ENCODE measurements at regions not wholly inside any gene's neighbourhood (a gene's known extent, or its start where the extent isn't known, plus 50 kb on each side); places are given as distances from the start of the nearest gene placed in this dataset.
"Not testable (repeated sequence)": the region's sequence is repeated elsewhere in the genome, so short reads cannot be mapped to it uniquely, and the experiment has no call there.

GRCh38 chr10:8677642-8678041, 623.2 kb downstream of the GATA3 start:
- no peak for DNase-seq (ENCODE audit: low spot score)

GRCh38 chr10:8684916-8685315, 630.4 kb downstream of the GATA3 start:
- not testable (repeated sequence) for DNase-seq (ENCODE audit: low spot score)

- no peak for DNase-seq (ENCODE audit: low spot score)
These were observed 634.4 kb downstream of the GATA3 start for GRCh38 chr10:8688881-8689280.

GRCh38 chr10:8691498-8692017, 637.1 kb downstream of the GATA3 start:
- no peak for DNase-seq (ENCODE audit: low spot score)

- DNase-seq (ENCODE audit: low spot score), result not testable (repeated sequence)
These were observed 639.1 kb downstream of the GATA3 start for GRCh38 chr10:8693635-8694034.

GRCh38 chr10:8696746-8697145, 642.3 kb downstream of the GATA3 start:
- no peak for DNase-seq (ENCODE audit: low spot score)

GRCh38 chr10:8700689-8701088, 646.2 kb downstream of the GATA3 start:
- no peak for DNase-seq (ENCODE audit: low spot score)

- DNase-seq (ENCODE audit: low spot score), result no peak
These were observed 647.7 kb downstream of the GATA3 start for GRCh38 chr10:8702181-8702580.

GRCh38 chr10:8705415-8705814, 650.9 kb downstream of the GATA3 start:
- DNase-seq (ENCODE audit: low spot score), result no peak

- DNase-seq (ENCODE audit: low spot score), result peak; percentile 60
These were observed 658.2 kb downstream of the GATA3 start for GRCh38 chr10:8712656-8713055.

GRCh38 chr10:8719971-8720370, 665.5 kb downstream of the GATA3 start:
- DNase-seq (ENCODE audit: low spot score), result no peak

GRCh38 chr10:8721650-8722049, 667.2 kb downstream of the GATA3 start:
- no peak for DNase-seq (ENCODE audit: low spot score)

- no peak for DNase-seq (ENCODE audit: low spot score)
These were observed 668.3 kb downstream of the GATA3 start for GRCh38 chr10:8722835-8723234.

- DNase-seq (ENCODE audit: low spot score), result no peak
These were observed 670.9 kb downstream of the GATA3 start for GRCh38 chr10:8725343-8725742.

- no peak for DNase-seq (ENCODE audit: low spot score)
These were observed 671.7 kb downstream of the GATA3 start for GRCh38 chr10:8726084-8726778.

- no peak for DNase-seq (ENCODE audit: low spot score)
These were observed 672.2 kb downstream of the GATA3 start for GRCh38 chr10:8726779-8727084.

- DNase-seq (ENCODE audit: low spot score), result no peak
These were observed 676.9 kb downstream of the GATA3 start for GRCh38 chr10:8731121-8732095.

- peak; percentile 26 for DNase-seq (ENCODE audit: low spot score)
These were observed 684.5 kb downstream of the GATA3 start for GRCh38 chr10:8738987-8739386.

GRCh38 chr10:8752146-8752843, 697.8 kb downstream of the GATA3 start:
- DNase-seq (ENCODE audit: low spot score), result no peak

GRCh38 chr10:8758029-8758428, 703.5 kb downstream of the GATA3 start:
- no peak for DNase-seq (ENCODE audit: low spot score)

- no peak for DNase-seq (ENCODE audit: low spot score)
These were observed 712.4 kb downstream of the GATA3 start for GRCh38 chr10:8766899-8767298.

GRCh38 chr10:8767591-8767990, 713.1 kb downstream of the GATA3 start:
- DNase-seq (ENCODE audit: low spot score), result no peak
